ENCODE measurements at regions not wholly inside any gene's neighbourhood (a gene's known extent, or its start where the extent isn't known, plus 50 kb on each side); places are given as distances from the start of the nearest gene placed in this dataset.

DNA sequence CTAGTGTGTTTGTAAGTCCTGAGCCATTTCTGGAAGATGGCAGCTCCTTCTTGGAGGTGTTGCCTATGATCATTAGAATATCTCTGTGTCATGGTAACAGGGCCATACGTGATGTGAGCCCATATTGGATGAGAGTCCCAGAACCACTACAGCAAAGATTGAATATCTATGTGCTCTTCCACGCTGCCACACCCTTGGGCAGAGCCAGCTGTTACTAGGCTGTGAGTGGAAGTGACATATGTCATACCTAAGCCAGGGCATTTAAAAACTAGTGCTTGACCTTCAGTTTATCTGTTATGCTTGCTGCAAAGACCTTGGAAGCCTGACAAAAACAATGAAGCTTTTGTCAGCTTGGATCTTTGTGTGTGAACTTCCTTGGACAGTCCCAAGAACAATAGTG, 495.1 kb upstream of the CCDC196 start:
- TF ChIP-seq, protein P1, sequence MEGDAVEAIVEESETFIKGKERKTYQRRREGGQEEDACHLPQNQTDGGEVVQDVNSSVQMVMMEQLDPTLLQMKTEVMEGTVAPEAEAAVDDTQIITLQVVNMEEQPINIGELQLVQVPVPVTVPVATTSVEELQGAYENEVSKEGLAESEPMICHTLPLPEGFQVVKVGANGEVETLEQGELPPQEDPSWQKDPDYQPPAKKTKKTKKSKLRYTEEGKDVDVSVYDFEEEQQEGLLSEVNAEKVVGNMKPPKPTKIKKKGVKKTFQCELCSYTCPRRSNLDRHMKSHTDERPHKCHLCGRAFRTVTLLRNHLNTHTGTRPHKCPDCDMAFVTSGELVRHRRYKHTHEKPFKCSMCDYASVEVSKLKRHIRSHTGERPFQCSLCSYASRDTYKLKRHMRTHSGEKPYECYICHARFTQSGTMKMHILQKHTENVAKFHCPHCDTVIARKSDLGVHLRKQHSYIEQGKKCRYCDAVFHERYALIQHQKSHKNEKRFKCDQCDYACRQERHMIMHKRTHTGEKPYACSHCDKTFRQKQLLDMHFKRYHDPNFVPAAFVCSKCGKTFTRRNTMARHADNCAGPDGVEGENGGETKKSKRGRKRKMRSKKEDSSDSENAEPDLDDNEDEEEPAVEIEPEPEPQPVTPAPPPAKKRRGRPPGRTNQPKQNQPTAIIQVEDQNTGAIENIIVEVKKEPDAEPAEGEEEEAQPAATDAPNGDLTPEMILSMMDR (conservative IDR thresholded peaks at IDR 0.05 in 1 of 2, IDR thresholded peaks at IDR 0.05 in 1 of 2; ENCODE audit: low read depth in 1 of 2, low read length in 2 of 2) = no peak
- TF ChIP-seq EZH2 (IDR thresholded peaks at IDR 0.05; ENCODE audit: low read length, missing control alignments) = no peak

Data from fibroblast of lung (primary cell).